HFFc6 (cell line): ENCODE measurements at regions not wholly inside any gene's neighbourhood (a gene's known extent, or its start where the extent isn't known, plus 50 kb on each side); places are given as distances from the start of the nearest gene placed in this dataset.

Source experiments
- DNase-seq: peaks from one replicate; pipeline ENCODE4 v3.0.0-alpha.2; 2018
- H3K27ac Mint-ChIP-seq: 2 replicates; pipeline ENCODE4 v1.8.0; 2020; ENCODE audit warnings: mild to moderate bottlenecking, mixed read lengths
- H3K27me3 Mint-ChIP-seq: 2 replicates; pipeline ENCODE4 v1.8.0; 2021; ENCODE audit warnings: mild to moderate bottlenecking, moderate library complexity, mixed read lengths; ENCODE audit not compliant: insufficient read depth
- H3K36me3 Mint-ChIP-seq: 2 replicates; pipeline ENCODE4 v1.8.0; 2021; ENCODE audit warnings: low read depth, mixed read lengths
- H3K4me1 Mint-ChIP-seq: 2 replicates; pipeline ENCODE4 v1.8.0; 2020; ENCODE audit warnings: low read depth, mixed read lengths
- H3K4me3 Mint-ChIP-seq: 2 replicates; pipeline ENCODE4 v1.8.0; 2020; ENCODE audit warnings: mild to moderate bottlenecking, moderate library complexity, mixed read lengths
- H3K9me3 Mint-ChIP-seq: 2 replicates; pipeline ENCODE4 v1.8.0; 2020; ENCODE audit warnings: mild to moderate bottlenecking, mixed read lengths
- CTCF ChIP-seq: fragments of 200-600 bp; sonication (generic); IDR thresholded peaks from 2 replicates; pipeline ENCODE4 v1.5.0; 2021; ENCODE audit warnings: antibody characterized with exemption, mild to moderate bottlenecking

- H3K27ac Mint-ChIP-seq: no peak overlapping the region
- no peaks in the 10 kb centered on the region for H3K36me3 Mint-ChIP-seq
- no peak for DNase-seq
- no peak for TF ChIP-seq CTCF
- no peak overlapping the region for H3K4me3 Mint-ChIP-seq
- peaks cover 24% of the 10 kb centered on the region for H3K9me3 Mint-ChIP-seq
- H3K4me1 Mint-ChIP-seq: no peaks in the 10 kb centered on the region
- H3K27me3 Mint-ChIP-seq: no peaks in the 10 kb centered on the region; the same call in 1 of the 2 replicates
Observed at GRCh38 chr3:102802819-102803420, 368.1 kb downstream of the ZPLD1 start.

- DNase-seq: no peak
- no peak overlapping the region for H3K27ac Mint-ChIP-seq
- H3K4me3 Mint-ChIP-seq: no peak overlapping the region
- H3K27me3 Mint-ChIP-seq: no peaks in the 10 kb centered on the region
- H3K36me3 Mint-ChIP-seq: no peaks in the 10 kb centered on the region
- no peak for TF ChIP-seq CTCF
- H3K4me1 Mint-ChIP-seq: no peaks in the 10 kb centered on the region
- peaks cover 11% of the 10 kb centered on the region for H3K9me3 Mint-ChIP-seq
Observed at GRCh38 chr3:102810937-102811336, 376.1 kb downstream of the ZPLD1 start.

GRCh38 chr3:102826636-102827035 lies 391.8 kb downstream of the ZPLD1 start:
- Mint-ChIP-seq H3K36me3 (0 out of 2 replicates have a peak, but pooled peaks cover 6% of the 10 kb centered on the region), H3K27ac (no peak overlapping the region), H3K27me3 (no peaks in the 10 kb centered on the region), H3K9me3 (peaks cover 37% of the 10 kb centered on the region), H3K4me1 (no peaks in the 10 kb centered on the region), H3K4me3 (no peak overlapping the region)
- no peak for TF ChIP-seq CTCF
- DNase-seq: no peak

GRCh38 chr3:102827386-102827785 lies 392.6 kb downstream of the ZPLD1 start:
- H3K36me3 Mint-ChIP-seq: 0 out of 2 replicates have a peak, but pooled peaks cover 6% of the 10 kb centered on the region

GRCh38 chr3:102830415-102830814 lies 395.6 kb downstream of the ZPLD1 start:
- Mint-ChIP-seq H3K27ac (no peak overlapping the region), H3K36me3 (0 out of 2 replicates have a peak, but pooled peaks cover 6% of the 10 kb centered on the region), H3K4me1 (no peaks in the 10 kb centered on the region), H3K27me3 (no peaks in the 10 kb centered on the region; the same call in 1 of the 2 replicates), H3K9me3 (peaks cover 30% of the 10 kb centered on the region), H3K4me3 (no peak overlapping the region)
- DNase-seq: no peak
- no peak for TF ChIP-seq CTCF

More at GRCh38 chr3:102827386-102827785, 392.6 kb downstream of the ZPLD1 start:
- Mint-ChIP-seq H3K27me3 (no peaks in the 10 kb centered on the region), H3K4me1 (no peaks in the 10 kb centered on the region), H3K9me3 (peaks cover 35% of the 10 kb centered on the region), H3K27ac (no peak overlapping the region), H3K4me3 (no peak overlapping the region)
- TF ChIP-seq CTCF: no peak
- DNase-seq: no peak
